HEK293T (cell line): ENCODE measurements at regions not wholly inside any gene's neighbourhood (a gene's known extent, or its start where the extent isn't known, plus 50 kb on each side); places are given as distances from the start of the nearest gene placed in this dataset.

ENCODE experiments used
- ARNT ChIP-seq: fragments of 450-650 bp; IDR thresholded peaks from 2 replicates; pipeline ENCODE4 v1.6.1; 2017; ENCODE audit warnings: mild to moderate bottlenecking
- BHLHE40 ChIP-seq: fragments of 450-650 bp; IDR thresholded peaks from 2 replicates; pipeline ENCODE4 v1.6.1; 2016; ENCODE audit warnings: mild to moderate bottlenecking, moderate library complexity, borderline replicate concordance
- ELF4 ChIP-seq: fragments of 450-650 bp; IDR thresholded peaks from 2 replicates; pipeline ENCODE4 v1.6.1; 2017; ENCODE audit warnings: antibody characterized with exemption
- FOXA1 ChIP-seq: fragments of 450-650 bp; IDR thresholded peaks from 2 replicates; pipeline ENCODE4 v1.6.1; 2016; ENCODE audit warnings: mild to moderate bottlenecking
- FOXK2 ChIP-seq: fragments of 450-650 bp; IDR thresholded peaks from 2 replicates; pipeline ENCODE4 v1.6.1; 2016; ENCODE audit warnings: mild to moderate bottlenecking
- LEF1 ChIP-seq: fragments of 450-650 bp; IDR thresholded peaks from 2 replicates; pipeline ENCODE4 v1.6.1; 2017; ENCODE audit warnings: mild to moderate bottlenecking, borderline replicate concordance
- SP1 ChIP-seq: fragments of 450-650 bp; IDR thresholded peaks from 2 replicates; pipeline ENCODE4 v1.6.1; 2017
- TARDBP ChIP-seq: fragments of 450-650 bp; IDR thresholded peaks from 2 replicates; pipeline ENCODE4 v1.6.1; 2016

GRCh38 chr22:47389201-47389600 is 626.8 kb downstream of the TBC1D22A start:
- TF ChIP-seq LEF1 (no peak), BHLHE40 (no peak), FOXK2 (no peak), ELF4 (no peak), ARNT (no peak), FOXA1 (no peak), TARDBP (no peak), SP1 (no peak)
